ENCODE measurements at regions not wholly inside any gene's neighbourhood (a gene's known extent, or its start where the extent isn't known, plus 50 kb on each side); places are given as distances from the start of the nearest gene placed in this dataset.

GRCh38 chr13:56888455-56888854, 252.3 kb upstream of the PRR20A start:
- Histone ChIP-seq H3K9me3 (no peaks in the 10 kb centered on the region), H3K27me3 (no peaks in the 10 kb centered on the region), H3K4me3 (no peak overlapping the region), H3K36me3 (no peaks in the 10 kb centered on the region), H3K27ac (replicated peaks in 1 of 4) (no peak overlapping the region), H3K4me1 (no peaks in the 10 kb centered on the region)
- DNase-seq (ENCODE audit: extremely low spot score): no peak
- TF ChIP-seq POLR2A (IDR thresholded peaks at IDR 0.05; ENCODE audit: low read depth): no peak
- no peak for TF ChIP-seq POLR2AphosphoS5 (IDR thresholded peaks at IDR 0.05)
- TF ChIP-seq CTCF (IDR thresholded peaks at IDR 0.05): no peak
- TF ChIP-seq EP300 (IDR thresholded peaks at IDR 0.05): no peak
- WGBS: 89% methylated on average over 2 of the region's 2 CpGs
- intact Hi-C loops (cut with DNase I): no loop called here

GRCh38 chr13:56893843-56894242, 246.9 kb upstream of the PRR20A start:
- Histone ChIP-seq H3K9me3 (no peaks in the 10 kb centered on the region), H3K36me3 (no peaks in the 10 kb centered on the region), H3K27ac (replicated peaks in 1 of 4) (no peak overlapping the region), H3K4me1 (no peaks in the 10 kb centered on the region), H3K4me3 (no peak overlapping the region), H3K27me3 (no peaks in the 10 kb centered on the region)
- no peak for DNase-seq (ENCODE audit: extremely low spot score)
- WGBS: 85% methylated on average over 3 of the region's 3 CpGs
- intact Hi-C loops (cut with DNase I): no loop called here
- no peak for TF ChIP-seq EP300 (IDR thresholded peaks at IDR 0.05)
- no peak for TF ChIP-seq CTCF (IDR thresholded peaks at IDR 0.05)
- TF ChIP-seq POLR2A (IDR thresholded peaks at IDR 0.05; ENCODE audit: low read depth): no peak
- no peak for TF ChIP-seq POLR2AphosphoS5 (IDR thresholded peaks at IDR 0.05)

GRCh38 chr13:56900549-56901279, 240.0 kb upstream of the PRR20A start:
- Histone ChIP-seq H3K36me3 (no peaks in the 10 kb centered on the region), H3K27ac (replicated peaks in 1 of 4) (no peak overlapping the region), H3K4me3 (no peak overlapping the region), H3K4me1 (no peaks in the 10 kb centered on the region), H3K27me3 (no peaks in the 10 kb centered on the region), H3K9me3 (no peaks in the 10 kb centered on the region)
- no peak for DNase-seq (ENCODE audit: extremely low spot score)
- 94% methylated on average over 16 of the region's 30 CpGs for WGBS
- intact Hi-C loops (cut with DNase I): no loop called here
- TF ChIP-seq POLR2AphosphoS5 (IDR thresholded peaks at IDR 0.05) (no peak), POLR2A (IDR thresholded peaks at IDR 0.05; ENCODE audit: low read depth) (no peak), EP300 (IDR thresholded peaks at IDR 0.05) (no peak), CTCF (IDR thresholded peaks at IDR 0.05) (no peak)

GRCh38 chr13:56902276-56902675, 238.4 kb upstream of the PRR20A start:
- 98% methylated on average over 9 of the region's 9 CpGs for WGBS
- no peak for DNase-seq (ENCODE audit: extremely low spot score)

More at GRCh38 chr13:56902276-56902675, 238.4 kb upstream of the PRR20A start:
- no peaks in the 10 kb centered on the region for H3K27me3 ChIP-seq
- H3K9me3 ChIP-seq: no peaks in the 10 kb centered on the region
- H3K4me3 ChIP-seq: no peak overlapping the region
- H3K36me3 ChIP-seq: no peaks in the 10 kb centered on the region
- TF ChIP-seq POLR2AphosphoS5 (IDR thresholded peaks at IDR 0.05) (no peak), EP300 (IDR thresholded peaks at IDR 0.05) (no peak), CTCF (IDR thresholded peaks at IDR 0.05) (no peak)
- intact Hi-C loops (cut with DNase I): no loop called here
- H3K4me1 ChIP-seq: no peaks in the 10 kb centered on the region
- no peak overlapping the region for H3K27ac ChIP-seq (replicated peaks in 1 of 4)

All from esophagus muscularis mucosa (tissue), 4 donors.